ENCODE measurements at regions not wholly inside any gene's neighbourhood (a gene's known extent, or its start where the extent isn't known, plus 50 kb on each side); places are given as distances from the start of the nearest gene placed in this dataset.

DNA sequence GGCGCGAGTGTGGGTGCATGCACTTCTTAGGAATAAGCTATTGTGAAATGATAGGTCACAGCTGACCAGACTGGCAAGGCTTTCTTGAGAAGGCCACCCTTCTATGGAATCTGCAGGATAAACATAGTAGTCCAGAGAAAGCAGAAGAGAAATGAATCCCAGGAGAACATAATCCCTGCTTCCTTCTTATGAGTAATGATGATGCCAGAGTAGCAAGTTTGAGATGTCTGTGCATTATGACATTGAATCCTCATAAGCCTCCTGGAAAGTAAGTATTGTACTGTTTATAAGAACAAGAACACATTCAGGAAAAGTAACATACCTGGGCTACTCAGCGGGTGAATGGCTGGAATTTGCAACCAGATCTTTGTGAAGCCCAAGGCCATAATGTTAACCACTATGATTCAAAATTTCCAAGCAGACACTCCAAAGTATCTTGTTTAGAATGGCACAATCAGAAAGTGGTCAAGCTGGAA is 272.1 kb upstream of the HS3ST1 start:
- intact Hi-C loops (cut with micrococcal nuclease) (no loop called here), dilution Hi-C loops (cut with HindIII; ENCODE audit: low sequenced_read_pairs, unreplicated experiment) (no loop called here), in situ Hi-C loops (cut with MboI; ENCODE audit: low sequenced_read_pairs) (no loop called here)
- WGBS, 2 experiments (ENCODE audit: extremely low coverage in 2 of 2, insufficient read length in 1 of 2), result 93% methylated on average over 2 of the region's 3 CpGs; no CpG with 5 or more reads in 1 of the 2 experiments
- Histone ChIP-seq H3K23ac (ENCODE audit: low read depth, low read length) (no peak overlapping the region), H2AFZ (replicated peaks; ENCODE audit: low read length, poor library complexity) (no peak overlapping the region), H2BK120ac (ENCODE audit: low read depth, low read length) (peak overlapping the region; percentile 35; the same call in 1 of the 2 replicates), H3K27ac (ENCODE audit: insufficient read depth, low read length) (0 out of 2 replicates have a peak overlapping the region, but pooled peaks have one; percentile 13), H4K5ac (ENCODE audit: low read depth, low read length) (no peak overlapping the region; the same call in 1 of the 2 replicates), H3K27me3 (ENCODE audit: control insufficient read depth, insufficient read depth, low read length) (no peaks in the 10 kb centered on the region), H4K20me1 (ENCODE audit: insufficient read depth, low read length) (no peaks in the 10 kb centered on the region), H2AK9ac (replicated peaks; ENCODE audit: low read depth, low read length, poor library complexity) (no peak overlapping the region), H3K18ac (ENCODE audit: low read depth, low read length) (peak overlapping the region; percentile 45; the same call in 1 of the 2 replicates), H3K56ac (ENCODE audit: extremely low read depth, insufficient read depth, low read length) (peak overlapping the region; percentile 26; the same call in 1 of the 2 replicates), H2BK15ac (ENCODE audit: low read depth, low read length) (no peak overlapping the region), H2BK5ac (ENCODE audit: low read depth, low read length, poor library complexity, severe bottlenecking) (peak overlapping the region; percentile 7), H3K36me3 (ENCODE audit: control insufficient read depth, insufficient read depth, low read length) (no peaks in the 10 kb centered on the region), H3K4me2 (ENCODE audit: low read depth, low read length) (peak overlapping the region; percentile 24; the same call in 1 of the 2 replicates), H4K91ac (ENCODE audit: insufficient read depth, low read depth, low read length) (no peak overlapping the region), H3K4me1 (ENCODE audit: control insufficient read depth, insufficient read depth, low read length) (peaks cover 10% of the 10 kb centered on the region), H3K4ac (ENCODE audit: low read depth, low read length) (0 out of 2 replicates have a peak overlapping the region, but pooled peaks have one; percentile 50), H3K9me1 (ENCODE audit: insufficient read depth, low read length) (peaks cover 7% of the 10 kb centered on the region), H2AK5ac (ENCODE audit: low read depth, low read length) (no peak overlapping the region), H3K14ac (replicated peaks; ENCODE audit: low read depth, low read length) (no peak overlapping the region), H2BK20ac (ENCODE audit: low read depth, low read length) (no peak overlapping the region), H3K9me3 (ENCODE audit: control insufficient read depth, insufficient read depth, low read length) (no peaks in the 10 kb centered on the region), H3K9ac (ENCODE audit: low read depth, low read length) (no peak overlapping the region), H4K8ac (ENCODE audit: low read depth in 2 of 2, low read length in 2 of 2) (no peak overlapping the region), H3K4me3 (ENCODE audit: insufficient read depth, low read depth, low read length) (no peak overlapping the region), H3K79me1 (ENCODE audit: low read depth in 1 of 2, low read length in 2 of 2) (no peaks in the 10 kb centered on the region)
- ATAC-seq (ENCODE audit: low read depth) (peak; percentile 74), DNase-seq (peak; percentile 74)
- CTCF ChIA-PET, result no interaction called here
- TF ChIP-seq MAFK (IDR thresholded peaks at IDR 0.05; ENCODE audit: low read depth, low read length) (no peak), CEBPB (IDR thresholded peaks at IDR 0.05; ENCODE audit: low read depth, low read length) (peak; percentile 73), RFX5 (IDR thresholded peaks at IDR 0.05; ENCODE audit: low read depth, low read length) (no peak)
- BruUV-seq (replicated peaks), result no TSS peak
- POLR2A ChIA-PET (ENCODE audit: unreplicated experiment), result no interaction called here
